IMR-90 (cell line): ENCODE measurements at regions not wholly inside any gene's neighbourhood (a gene's known extent, or its start where the extent isn't known, plus 50 kb on each side); places are given as distances from the start of the nearest gene placed in this dataset.

Experiments used
- RCOR1 ChIP-seq: IDR thresholded peaks from 2 replicates; pipeline ENCODE4 v1.6.1; 2012; ENCODE audit warnings: mild to moderate bottlenecking, low read length, improper control_type of control experiment; ENCODE audit not compliant: insufficient replicate concordance
- TF ChIP-seq, protein P1 (sequence below): fragments of 150-350 bp; IDR thresholded peaks from 2 replicates; pipeline ENCODE4 v1.6.1; 2017; ENCODE audit warnings: mild to moderate bottlenecking, antibody characterized with exemption, low read length, low read depth
- TF ChIP-seq, protein P2 (sequence below): conservative IDR thresholded peaks from 2 replicates; pipeline ENCODE4 v1.5.1; 2012; ENCODE audit warnings: mild to moderate bottlenecking, low read depth, low read length, improper control_type of control experiment

DNA sequence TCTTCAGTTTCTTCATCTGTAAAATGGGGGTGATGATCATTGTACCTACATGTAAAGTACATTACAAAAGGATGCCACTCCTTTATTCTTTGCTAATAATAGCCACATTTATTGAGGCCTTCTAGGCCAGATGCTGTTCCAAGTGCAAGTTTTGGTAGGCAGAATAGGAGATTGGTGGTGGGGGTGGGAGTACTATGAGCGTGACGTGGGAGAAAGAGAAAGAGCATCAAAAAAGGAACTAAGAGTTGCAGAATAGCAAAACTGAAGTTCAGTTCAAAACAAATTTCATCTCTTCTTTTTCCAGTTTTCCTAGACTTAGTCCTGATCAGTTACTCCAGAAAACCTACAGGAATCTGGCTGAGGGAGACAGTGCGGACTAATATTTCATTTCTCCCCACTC, 174.1 kb downstream of the SNX18 start:
- TF ChIP-seq, protein P1, sequence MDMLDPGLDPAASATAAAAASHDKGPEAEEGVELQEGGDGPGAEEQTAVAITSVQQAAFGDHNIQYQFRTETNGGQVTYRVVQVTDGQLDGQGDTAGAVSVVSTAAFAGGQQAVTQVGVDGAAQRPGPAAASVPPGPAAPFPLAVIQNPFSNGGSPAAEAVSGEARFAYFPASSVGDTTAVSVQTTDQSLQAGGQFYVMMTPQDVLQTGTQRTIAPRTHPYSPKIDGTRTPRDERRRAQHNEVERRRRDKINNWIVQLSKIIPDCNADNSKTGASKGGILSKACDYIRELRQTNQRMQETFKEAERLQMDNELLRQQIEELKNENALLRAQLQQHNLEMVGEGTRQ: no peak
- TF ChIP-seq, protein P2, sequence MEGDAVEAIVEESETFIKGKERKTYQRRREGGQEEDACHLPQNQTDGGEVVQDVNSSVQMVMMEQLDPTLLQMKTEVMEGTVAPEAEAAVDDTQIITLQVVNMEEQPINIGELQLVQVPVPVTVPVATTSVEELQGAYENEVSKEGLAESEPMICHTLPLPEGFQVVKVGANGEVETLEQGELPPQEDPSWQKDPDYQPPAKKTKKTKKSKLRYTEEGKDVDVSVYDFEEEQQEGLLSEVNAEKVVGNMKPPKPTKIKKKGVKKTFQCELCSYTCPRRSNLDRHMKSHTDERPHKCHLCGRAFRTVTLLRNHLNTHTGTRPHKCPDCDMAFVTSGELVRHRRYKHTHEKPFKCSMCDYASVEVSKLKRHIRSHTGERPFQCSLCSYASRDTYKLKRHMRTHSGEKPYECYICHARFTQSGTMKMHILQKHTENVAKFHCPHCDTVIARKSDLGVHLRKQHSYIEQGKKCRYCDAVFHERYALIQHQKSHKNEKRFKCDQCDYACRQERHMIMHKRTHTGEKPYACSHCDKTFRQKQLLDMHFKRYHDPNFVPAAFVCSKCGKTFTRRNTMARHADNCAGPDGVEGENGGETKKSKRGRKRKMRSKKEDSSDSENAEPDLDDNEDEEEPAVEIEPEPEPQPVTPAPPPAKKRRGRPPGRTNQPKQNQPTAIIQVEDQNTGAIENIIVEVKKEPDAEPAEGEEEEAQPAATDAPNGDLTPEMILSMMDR: no peak
- no peak for TF ChIP-seq RCOR1
